ENCODE measurements at regions not wholly inside any gene's neighbourhood (a gene's known extent, or its start where the extent isn't known, plus 50 kb on each side); places are given as distances from the start of the nearest gene placed in this dataset.

DNA sequence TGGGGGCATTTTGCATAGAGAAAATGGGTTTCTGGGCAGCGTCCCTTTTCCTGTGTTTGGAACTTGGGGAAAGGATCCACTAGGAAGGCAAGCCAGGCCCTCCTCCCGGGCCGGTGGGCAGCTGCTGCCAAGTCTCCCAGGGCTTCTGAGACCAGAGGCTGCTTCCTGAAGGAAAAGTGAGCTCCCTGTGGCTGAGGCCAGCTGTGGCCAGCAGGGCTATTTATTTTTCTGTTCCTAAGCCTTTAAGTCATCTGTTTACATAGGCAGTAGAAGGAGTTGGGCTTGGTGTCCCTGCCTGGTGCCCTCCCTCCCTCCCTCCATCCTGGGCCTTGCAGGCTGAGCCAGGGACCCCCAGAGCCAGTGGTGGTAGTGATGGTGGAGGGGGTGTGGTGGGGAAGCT, 70.5 kb upstream of the COL13A1 start:
- H3K4me2 ChIP-seq (ENCODE audit: low read depth, low read length, poor library complexity, severe bottlenecking), result no peak overlapping the region
- no peak overlapping the region for H3K9ac ChIP-seq (ENCODE audit: low read depth, low read length, poor library complexity, severe bottlenecking)
- no peaks in the 10 kb centered on the region for H3K79me2 ChIP-seq (ENCODE audit: insufficient read depth, low read length)
- H3K27me3 ChIP-seq (ENCODE audit: insufficient read depth, low read length, poor library complexity, severe bottlenecking), result no peaks in the 10 kb centered on the region
- no peaks in the 10 kb centered on the region for H3K36me3 ChIP-seq (ENCODE audit: insufficient read depth, low read length)
- H4K20me1 ChIP-seq (ENCODE audit: insufficient read depth, low read length, poor library complexity, severe bottlenecking), result no peaks in the 10 kb centered on the region
- H3K4me1 ChIP-seq (ENCODE audit: insufficient read depth, low read length, poor library complexity, severe bottlenecking), result peaks cover 45% of the 10 kb centered on the region
- H3F3A ChIP-seq (ENCODE audit: low read depth), result no peaks in the 10 kb centered on the region
- H3K9me3 ChIP-seq (ENCODE audit: insufficient read depth, low read depth, low read length), result no peaks in the 10 kb centered on the region
- TF ChIP-seq EZH2phosphoT487 (IDR thresholded peaks at IDR 0.05; ENCODE audit: borderline replicate concordance), result no peak
- TF ChIP-seq, protein P1, sequence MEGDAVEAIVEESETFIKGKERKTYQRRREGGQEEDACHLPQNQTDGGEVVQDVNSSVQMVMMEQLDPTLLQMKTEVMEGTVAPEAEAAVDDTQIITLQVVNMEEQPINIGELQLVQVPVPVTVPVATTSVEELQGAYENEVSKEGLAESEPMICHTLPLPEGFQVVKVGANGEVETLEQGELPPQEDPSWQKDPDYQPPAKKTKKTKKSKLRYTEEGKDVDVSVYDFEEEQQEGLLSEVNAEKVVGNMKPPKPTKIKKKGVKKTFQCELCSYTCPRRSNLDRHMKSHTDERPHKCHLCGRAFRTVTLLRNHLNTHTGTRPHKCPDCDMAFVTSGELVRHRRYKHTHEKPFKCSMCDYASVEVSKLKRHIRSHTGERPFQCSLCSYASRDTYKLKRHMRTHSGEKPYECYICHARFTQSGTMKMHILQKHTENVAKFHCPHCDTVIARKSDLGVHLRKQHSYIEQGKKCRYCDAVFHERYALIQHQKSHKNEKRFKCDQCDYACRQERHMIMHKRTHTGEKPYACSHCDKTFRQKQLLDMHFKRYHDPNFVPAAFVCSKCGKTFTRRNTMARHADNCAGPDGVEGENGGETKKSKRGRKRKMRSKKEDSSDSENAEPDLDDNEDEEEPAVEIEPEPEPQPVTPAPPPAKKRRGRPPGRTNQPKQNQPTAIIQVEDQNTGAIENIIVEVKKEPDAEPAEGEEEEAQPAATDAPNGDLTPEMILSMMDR (conservative IDR thresholded peaks at IDR 0.05; ENCODE audit: low read length), result no peak
- no peaks in the 10 kb centered on the region for H3K9me2 ChIP-seq (replicated peaks; ENCODE audit: low read depth, low read length)
- H2AFZ ChIP-seq (ENCODE audit: low read length), result no peak overlapping the region
- H3K4me3 ChIP-seq (ENCODE audit: low read length, poor library complexity, severe bottlenecking), result no peak overlapping the region

DNA sequence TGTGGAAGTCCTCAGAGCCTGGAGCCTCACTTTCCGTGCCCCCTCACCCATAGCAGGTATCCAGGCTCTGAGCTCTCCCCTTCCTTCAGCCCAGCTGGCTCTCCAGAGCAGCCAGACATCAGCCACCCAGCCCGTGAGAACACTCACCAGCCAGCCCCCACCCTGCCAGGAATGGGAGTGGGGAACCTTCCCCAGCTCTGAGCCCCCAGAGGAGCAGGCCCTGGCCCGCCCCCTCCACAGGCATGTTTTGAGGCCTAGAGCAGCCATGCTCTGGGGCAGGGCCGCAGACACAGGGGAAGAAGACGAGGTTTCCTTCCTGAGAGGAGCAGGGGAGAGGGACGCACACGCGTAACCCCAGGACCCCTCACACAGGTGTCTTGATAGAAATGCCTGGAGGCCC, 70.0 kb upstream of the COL13A1 start:
- Histone ChIP-seq H3K4me1 (ENCODE audit: insufficient read depth, low read length, poor library complexity, severe bottlenecking) (peaks cover 47% of the 10 kb centered on the region), H3K9me3 (ENCODE audit: insufficient read depth, low read depth, low read length) (no peaks in the 10 kb centered on the region), H3K9ac (ENCODE audit: low read depth, low read length, poor library complexity, severe bottlenecking) (no peak overlapping the region)

DNA sequence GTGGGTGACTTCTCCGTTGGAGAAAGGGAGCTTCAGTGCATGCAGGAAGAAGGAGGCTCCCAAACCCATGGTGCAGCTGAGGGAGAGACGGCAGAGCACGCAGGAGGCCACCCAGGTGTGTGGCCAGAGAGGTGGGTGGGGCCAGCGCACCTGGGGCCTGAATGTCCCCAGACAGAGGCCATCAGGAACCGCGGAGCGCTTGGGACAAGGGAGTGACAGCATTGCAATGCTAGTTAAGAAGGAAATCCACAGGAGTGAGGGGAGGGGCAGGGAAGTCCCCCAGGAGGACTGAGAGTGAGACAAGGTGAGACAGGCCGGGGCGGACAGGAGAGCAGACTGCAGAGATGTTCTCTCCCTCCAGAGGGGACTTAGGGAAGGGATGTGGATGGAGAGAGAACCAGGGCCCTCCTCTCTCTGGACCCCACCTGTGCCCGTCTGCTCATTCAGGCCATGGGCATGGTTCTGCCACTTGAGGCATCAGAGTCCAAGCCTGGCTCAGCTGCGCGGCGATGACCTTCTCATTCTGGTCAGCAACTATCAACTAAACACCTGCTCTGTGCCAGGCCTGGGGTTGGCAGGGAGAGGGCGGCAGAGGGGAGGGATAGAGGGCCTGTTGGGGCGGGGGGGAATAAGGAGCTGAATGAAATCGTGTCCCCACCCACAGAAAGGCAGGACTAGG, 69.4 kb upstream of the COL13A1 start:
- Histone ChIP-seq H3K4me3 (ENCODE audit: low read length, poor library complexity, severe bottlenecking) (no peak overlapping the region), H3F3A (ENCODE audit: low read depth) (no peaks in the 10 kb centered on the region), H3K4me1 (ENCODE audit: insufficient read depth, low read length, poor library complexity, severe bottlenecking) (peaks cover 47% of the 10 kb centered on the region), H3K9ac (ENCODE audit: low read depth, low read length, poor library complexity, severe bottlenecking) (no peak overlapping the region), H3K79me2 (ENCODE audit: insufficient read depth, low read length) (no peaks in the 10 kb centered on the region), H3K9me2 (replicated peaks; ENCODE audit: low read depth, low read length) (no peaks in the 10 kb centered on the region), H3K27me3 (ENCODE audit: insufficient read depth, low read length, poor library complexity, severe bottlenecking) (no peaks in the 10 kb centered on the region), H2AFZ (ENCODE audit: low read length) (no peak overlapping the region), H3K4me2 (ENCODE audit: low read depth, low read length, poor library complexity, severe bottlenecking) (no peak overlapping the region), H3K36me3 (ENCODE audit: insufficient read depth, low read length) (no peaks in the 10 kb centered on the region), H4K20me1 (ENCODE audit: insufficient read depth, low read length, poor library complexity, severe bottlenecking) (no peaks in the 10 kb centered on the region), H3K9me3 (ENCODE audit: insufficient read depth, low read depth, low read length) (no peaks in the 10 kb centered on the region)
- TF ChIP-seq EZH2phosphoT487 (IDR thresholded peaks at IDR 0.05; ENCODE audit: borderline replicate concordance), result no peak
- TF ChIP-seq, protein P1 (conservative IDR thresholded peaks at IDR 0.05; ENCODE audit: low read length), result peak; percentile 20; the same call in 1 of the 2 replicates

More for the DNA sequence above, 70.0 kb upstream of the COL13A1 start:
- H3K9me2 ChIP-seq (replicated peaks; ENCODE audit: low read depth, low read length), result no peaks in the 10 kb centered on the region
- H3K4me3 ChIP-seq (ENCODE audit: low read length, poor library complexity, severe bottlenecking), result no peak overlapping the region
- H3K4me2 ChIP-seq (ENCODE audit: low read depth, low read length, poor library complexity, severe bottlenecking), result no peak overlapping the region
- TF ChIP-seq EZH2phosphoT487 (IDR thresholded peaks at IDR 0.05; ENCODE audit: borderline replicate concordance), result no peak
- TF ChIP-seq, protein P1 (conservative IDR thresholded peaks at IDR 0.05; ENCODE audit: low read length), result no peak
- no peak overlapping the region for H2AFZ ChIP-seq (ENCODE audit: low read length)
- no peaks in the 10 kb centered on the region for H3F3A ChIP-seq (ENCODE audit: low read depth)
- H4K20me1 ChIP-seq (ENCODE audit: insufficient read depth, low read length, poor library complexity, severe bottlenecking), result no peaks in the 10 kb centered on the region
- no peaks in the 10 kb centered on the region for H3K36me3 ChIP-seq (ENCODE audit: insufficient read depth, low read length)
- H3K79me2 ChIP-seq (ENCODE audit: insufficient read depth, low read length), result no peaks in the 10 kb centered on the region
- H3K27me3 ChIP-seq (ENCODE audit: insufficient read depth, low read length, poor library complexity, severe bottlenecking), result no peaks in the 10 kb centered on the region
